Choroid plexus epithelial cell (primary cell): ENCODE measurements at regions not wholly inside any gene's neighbourhood (a gene's known extent, or its start where the extent isn't known, plus 50 kb on each side); places are given as distances from the start of the nearest gene placed in this dataset.

Experiments
- DNase-seq: peaks from one replicate; pipeline ENCODE4 v3.0.0-alpha.2; 2010; ENCODE audit warnings: low read depth
- H3K4me3 ChIP-seq: 2 replicates; pipeline ENCODE4 v1.5.1; 2011; ENCODE audit warnings: low read depth, mild to moderate bottlenecking, control low read depth, low read length, moderate library complexity
- CTCF ChIP-seq: conservative IDR thresholded peaks from 2 replicates; pipeline ENCODE4 v1.5.1; 2011; ENCODE audit warnings: low read depth, mild to moderate bottlenecking, control low read depth, inconsistent platforms, low read length, moderate library complexity

GRCh38 chr2:240296104-240296406 lies 139.4 kb upstream of the GPC1 start:
- no peak overlapping the region for H3K4me3 ChIP-seq
- TF ChIP-seq CTCF, result no peak
- DNase-seq, result no peak

DNA sequence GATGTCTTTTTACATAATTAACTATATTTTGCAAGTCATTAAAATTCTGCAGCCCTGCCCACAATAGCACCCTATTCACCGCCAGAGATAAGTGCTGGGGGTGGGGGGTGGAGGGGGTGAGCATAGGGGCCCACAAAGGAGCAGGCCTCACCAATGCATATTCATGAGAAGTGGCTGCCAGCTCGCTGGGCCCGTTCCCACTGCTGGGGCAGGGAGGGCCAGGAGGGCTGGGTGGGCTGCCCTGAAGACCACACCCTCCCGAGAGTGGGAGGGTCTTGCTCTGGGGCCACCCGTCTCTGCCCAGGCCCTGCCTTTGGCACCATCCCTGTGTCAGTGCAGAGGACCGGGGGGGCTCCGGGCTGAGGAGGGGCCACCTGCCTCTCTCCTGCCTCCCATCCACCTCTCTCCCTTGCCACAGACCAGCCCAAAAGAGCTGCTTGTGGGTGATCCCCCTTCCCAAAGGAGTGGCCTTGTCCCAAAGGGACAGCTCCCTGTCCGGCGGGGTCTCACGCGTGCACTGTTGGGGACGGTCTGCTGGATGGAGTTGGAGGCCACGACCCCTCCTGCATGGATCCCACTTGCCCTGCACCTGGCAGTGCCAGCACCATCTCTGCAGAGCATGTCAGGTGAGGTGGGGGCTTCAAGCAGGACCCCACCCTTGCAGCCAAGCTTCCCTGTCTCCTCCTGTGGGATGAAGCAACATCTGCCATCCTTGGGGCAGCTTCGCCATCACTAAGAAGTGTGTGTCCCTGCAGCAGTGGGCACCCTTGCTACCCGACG lies 138.8 kb upstream of the GPC1 start:
- DNase-seq, result no peak
- H3K4me3 ChIP-seq, result no peak overlapping the region
- TF ChIP-seq CTCF, result no peak

DNA sequence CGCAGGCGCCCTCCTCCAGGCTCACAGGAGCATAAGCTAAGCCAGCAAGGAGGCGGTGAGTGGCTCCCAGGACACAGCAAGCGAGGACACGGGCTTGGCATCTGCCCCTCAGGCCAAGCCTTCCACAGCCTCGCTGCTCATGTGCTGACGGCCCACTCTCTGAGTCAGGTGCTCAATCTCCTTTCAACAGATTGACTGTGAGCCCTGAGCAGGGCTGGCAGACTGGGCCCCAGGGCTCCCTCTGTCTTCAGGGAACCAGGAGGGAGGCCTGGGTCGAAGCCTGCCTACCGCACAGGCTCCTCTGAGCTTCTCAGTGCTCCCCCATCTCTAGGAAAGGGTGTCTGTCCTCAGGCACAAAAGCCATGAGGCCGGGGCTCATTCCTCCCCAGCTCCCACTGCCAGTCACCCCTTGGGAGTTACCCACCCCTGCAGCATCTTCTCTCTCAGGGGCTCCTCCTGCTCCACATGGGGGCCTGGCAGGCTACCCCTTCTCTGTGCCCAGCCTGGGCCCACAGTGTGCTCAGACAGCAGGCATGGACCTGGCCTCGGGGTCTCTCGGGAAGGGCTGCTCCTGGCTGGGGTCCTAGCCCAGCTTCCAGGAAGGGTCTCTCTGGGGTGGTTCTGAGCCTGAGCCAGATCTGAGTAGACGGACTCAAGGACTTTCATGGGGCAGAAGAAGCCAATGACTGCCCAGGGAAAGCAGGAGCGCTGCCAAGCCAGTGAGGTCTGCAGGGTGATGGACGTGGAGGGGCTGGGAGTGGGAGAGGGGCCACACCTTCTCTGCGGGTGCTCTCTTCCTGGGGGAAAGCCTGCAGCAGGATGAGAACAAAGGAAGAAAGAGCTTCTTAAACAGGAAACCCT lies 138.0 kb upstream of the GPC1 start:
- no peak for DNase-seq
- TF ChIP-seq CTCF, result no peak
- H3K4me3 ChIP-seq, result no peak overlapping the region

GRCh38 chr2:240298117-240298790 lies 137.2 kb upstream of the GPC1 start:
- no peak for DNase-seq
- no peak for TF ChIP-seq CTCF
- H3K4me3 ChIP-seq, result no peak overlapping the region

DNA sequence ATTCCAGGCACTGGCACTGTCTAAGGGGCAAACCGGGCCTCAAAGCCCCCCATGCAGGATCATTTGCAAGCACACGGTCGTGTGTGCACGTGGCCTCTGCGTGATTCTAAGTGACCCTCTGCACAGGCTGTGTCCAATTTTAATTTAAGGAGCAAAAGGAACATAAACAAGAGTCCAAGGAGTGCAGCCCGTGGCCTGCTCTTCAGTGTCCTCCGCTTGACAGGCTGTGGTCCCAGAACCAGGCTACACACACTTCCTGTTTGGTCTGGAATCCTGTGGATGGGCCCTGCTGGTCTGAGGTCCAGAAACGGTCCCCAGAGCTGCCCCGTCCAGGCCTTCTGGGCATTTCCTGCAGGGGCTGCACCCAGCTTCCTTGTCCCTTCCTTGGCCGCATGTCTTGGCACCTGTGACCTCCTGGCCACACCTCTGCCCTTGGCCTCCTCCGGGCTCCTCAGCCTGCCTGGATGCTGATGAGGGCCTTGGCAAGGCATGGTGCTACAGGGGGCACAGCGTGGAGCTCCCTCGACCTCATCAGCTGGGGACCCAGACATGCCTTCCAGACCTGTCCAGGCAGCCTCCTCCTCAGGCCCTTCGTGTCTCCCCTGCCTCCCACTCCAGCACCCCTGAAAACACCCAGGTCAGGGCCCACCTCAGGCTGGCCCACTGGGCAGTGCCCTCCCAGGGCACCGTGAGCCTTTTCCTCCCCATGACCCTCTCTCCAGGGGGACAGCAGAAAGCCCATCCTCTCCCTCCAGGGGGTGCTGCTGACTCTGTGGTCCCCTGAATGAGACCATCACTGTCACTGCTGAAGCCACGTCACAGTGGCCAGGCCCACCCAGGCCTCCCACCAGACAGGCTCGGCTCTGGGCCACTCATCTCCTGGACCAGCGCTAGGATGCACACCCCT lies 136.4 kb upstream of the GPC1 start:
- DNase-seq, result no peak

More for the DNA sequence above, 136.4 kb upstream of the GPC1 start:
- peak; percentile 9 for TF ChIP-seq CTCF
- no peak overlapping the region for H3K4me3 ChIP-seq
